ENCODE measurements at regions not wholly inside any gene's neighbourhood (a gene's known extent, or its start where the extent isn't known, plus 50 kb on each side); places are given as distances from the start of the nearest gene placed in this dataset.

GRCh38 chr3:13176445-13176844 is 103.2 kb upstream of the IQSEC1 start:
- TF ChIP-seq REST (IDR thresholded peaks at IDR 0.05; ENCODE audit: unreplicated experiment): no peak
- TF ChIP-seq, protein P1, sequence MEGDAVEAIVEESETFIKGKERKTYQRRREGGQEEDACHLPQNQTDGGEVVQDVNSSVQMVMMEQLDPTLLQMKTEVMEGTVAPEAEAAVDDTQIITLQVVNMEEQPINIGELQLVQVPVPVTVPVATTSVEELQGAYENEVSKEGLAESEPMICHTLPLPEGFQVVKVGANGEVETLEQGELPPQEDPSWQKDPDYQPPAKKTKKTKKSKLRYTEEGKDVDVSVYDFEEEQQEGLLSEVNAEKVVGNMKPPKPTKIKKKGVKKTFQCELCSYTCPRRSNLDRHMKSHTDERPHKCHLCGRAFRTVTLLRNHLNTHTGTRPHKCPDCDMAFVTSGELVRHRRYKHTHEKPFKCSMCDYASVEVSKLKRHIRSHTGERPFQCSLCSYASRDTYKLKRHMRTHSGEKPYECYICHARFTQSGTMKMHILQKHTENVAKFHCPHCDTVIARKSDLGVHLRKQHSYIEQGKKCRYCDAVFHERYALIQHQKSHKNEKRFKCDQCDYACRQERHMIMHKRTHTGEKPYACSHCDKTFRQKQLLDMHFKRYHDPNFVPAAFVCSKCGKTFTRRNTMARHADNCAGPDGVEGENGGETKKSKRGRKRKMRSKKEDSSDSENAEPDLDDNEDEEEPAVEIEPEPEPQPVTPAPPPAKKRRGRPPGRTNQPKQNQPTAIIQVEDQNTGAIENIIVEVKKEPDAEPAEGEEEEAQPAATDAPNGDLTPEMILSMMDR (conservative IDR thresholded peaks at IDR 0.05; ENCODE audit: low read depth in 2 of 2): no peak
- no peak for TF ChIP-seq ZNF331 (CRISPR knock-in tag; IDR thresholded peaks at IDR 0.05; ENCODE audit: low read depth)
- no peak for TF ChIP-seq NANOG (IDR thresholded peaks at IDR 0.05; ENCODE audit: borderline replicate concordance)
- no peak for TF ChIP-seq ZNF114 (CRISPR knock-in tag; IDR thresholded peaks at IDR 0.05)
- TF ChIP-seq EZH2phosphoT487 (IDR thresholded peaks at IDR 0.05; ENCODE audit: unreplicated experiment): no peak
- no peak for TF ChIP-seq ETS1 (IDR thresholded peaks at IDR 0.05)
- no peak for TF ChIP-seq JUNB (IDR thresholded peaks at IDR 0.05; ENCODE audit: unreplicated experiment)
- no peak for TF ChIP-seq ZNF462 (CRISPR knock-in tag; IDR thresholded peaks at IDR 0.05)
- TF ChIP-seq CREB1 (CRISPR knock-in tag; IDR thresholded peaks at IDR 0.05; ENCODE audit: low read depth): no peak
- no peak for TF ChIP-seq EZH2 (IDR thresholded peaks at IDR 0.05; ENCODE audit: low read depth, unreplicated experiment)
- no peak for TF ChIP-seq STAT1 (IDR thresholded peaks at IDR 0.05; ENCODE audit: unreplicated experiment)
- no peak for TF ChIP-seq POLR2AphosphoS5 (IDR thresholded peaks at IDR 0.05; ENCODE audit: low read depth)
- ATAC-seq (no peak), DNase-seq (ENCODE audit: low spot score) (no peak)
- Histone ChIP-seq H3K9me2 (ENCODE audit: insufficient read depth) (no peaks in the 10 kb centered on the region), H3K79me2 (replicated peaks; ENCODE audit: insufficient read depth) (no peaks in the 10 kb centered on the region), H2AFZ (no peak overlapping the region), H3K27ac (ENCODE audit: low read depth) (no peak overlapping the region), H3K4me1 (ENCODE audit: insufficient read depth) (peaks cover 8% of the 10 kb centered on the region), H3K27me3 (ENCODE audit: insufficient read depth) (no peaks in the 10 kb centered on the region), H3K4me3 (no peak overlapping the region), H3K4me2 (no peak overlapping the region), H3K36me3 (ENCODE audit: insufficient read depth) (no peaks in the 10 kb centered on the region; the same call in 1 of the 2 replicates), H3F3A (replicated peaks; ENCODE audit: low read depth) (0 out of 2 replicates have a peak, but pooled peaks cover 3% of the 10 kb centered on the region), H4K20me1 (replicated peaks; ENCODE audit: insufficient read depth) (no peaks in the 10 kb centered on the region)
- peaks cover 4% of the 10 kb centered on the region for H3K4me1 Mint-ChIP-seq
- H3K36me3 Mint-ChIP-seq (ENCODE audit: low read depth): peaks cover 18% of the 10 kb centered on the region
- peaks cover 8% of the 10 kb centered on the region for H3K27me3 Mint-ChIP-seq (ENCODE audit: insufficient read depth, low read depth, poor library complexity)
- no peak overlapping the region; the same call in 1 of the 2 replicates for H3K27ac Mint-ChIP-seq
- H3K9me3 Mint-ChIP-seq: peaks cover 26% of the 10 kb centered on the region
- H3K4me3 Mint-ChIP-seq: no peak overlapping the region
